ENCODE measurements at regions not wholly inside any gene's neighbourhood (a gene's known extent, or its start where the extent isn't known, plus 50 kb on each side); places are given as distances from the start of the nearest gene placed in this dataset.

- no peak for DNase-seq (ENCODE audit: low spot score)
These were observed 119.8 kb upstream of the ARHGAP28 start for GRCh38 chr18:6609666-6610264.

- no peak for DNase-seq (ENCODE audit: low spot score)
These were observed 119.0 kb upstream of the ARHGAP28 start for GRCh38 chr18:6610466-6610865.

- DNase-seq (ENCODE audit: low spot score): no peak
These were observed 115.9 kb upstream of the ARHGAP28 start for GRCh38 chr18:6613581-6613980.

- DNase-seq (ENCODE audit: low spot score): no peak
These were observed 114.6 kb upstream of the ARHGAP28 start for GRCh38 chr18:6614952-6615351.

GRCh38 chr18:6616981-6617380 is 112.5 kb upstream of the ARHGAP28 start:
- DNase-seq (ENCODE audit: low spot score): no peak

GRCh38 chr18:6621437-6621836 is 108.1 kb upstream of the ARHGAP28 start:
- DNase-seq (ENCODE audit: low spot score): no peak

GRCh38 chr18:6623278-6623677 is 106.2 kb upstream of the ARHGAP28 start:
- DNase-seq (ENCODE audit: low spot score): no peak

- no peak for DNase-seq (ENCODE audit: low spot score)
These were observed 105.2 kb upstream of the ARHGAP28 start for GRCh38 chr18:6624271-6624660.

- DNase-seq (ENCODE audit: low spot score): no peak
These were observed 104.7 kb upstream of the ARHGAP28 start for GRCh38 chr18:6624661-6625311.

GRCh38 chr18:6625481-6625880 is 104.0 kb upstream of the ARHGAP28 start:
- no peak for DNase-seq (ENCODE audit: low spot score)

- no peak for DNase-seq (ENCODE audit: low spot score)
These were observed 103.1 kb upstream of the ARHGAP28 start for GRCh38 chr18:6626457-6626856.

GRCh38 chr18:6627645-6628044 is 101.9 kb upstream of the ARHGAP28 start:
- DNase-seq (ENCODE audit: low spot score): no peak

GRCh38 chr18:6628187-6628586 is 101.3 kb upstream of the ARHGAP28 start:
- DNase-seq (ENCODE audit: low spot score): no peak

- DNase-seq (ENCODE audit: low spot score): no peak
These were observed 99.8 kb upstream of the ARHGAP28 start for GRCh38 chr18:6629635-6630140.

GRCh38 chr18:6633310-6633709 is 96.2 kb upstream of the ARHGAP28 start:
- no peak for DNase-seq (ENCODE audit: low spot score)

- no peak for DNase-seq (ENCODE audit: low spot score)
These were observed 93.4 kb upstream of the ARHGAP28 start for GRCh38 chr18:6636091-6636490.

- DNase-seq (ENCODE audit: low spot score): no peak
These were observed 91.1 kb upstream of the ARHGAP28 start for GRCh38 chr18:6638447-6638846.

- DNase-seq (ENCODE audit: low spot score): no peak
These were observed 90.2 kb upstream of the ARHGAP28 start for GRCh38 chr18:6639305-6639704.

GRCh38 chr18:6644836-6645627 is 84.5 kb upstream of the ARHGAP28 start:
- DNase-seq (ENCODE audit: low spot score): no peak

GRCh38 chr18:6646801-6647200 is 82.7 kb upstream of the ARHGAP28 start:
- DNase-seq (ENCODE audit: low spot score): no peak

GRCh38 chr18:6648581-6648980 is 80.9 kb upstream of the ARHGAP28 start:
- no peak for DNase-seq (ENCODE audit: low spot score)

GRCh38 chr18:6649421-6650126 is 79.9 kb upstream of the ARHGAP28 start:
- DNase-seq (ENCODE audit: low spot score): no peak

- DNase-seq (ENCODE audit: low spot score): no peak
These were observed 79.4 kb upstream of the ARHGAP28 start for GRCh38 chr18:6650127-6650507.
